ENCODE measurements at regions not wholly inside any gene's neighbourhood (a gene's known extent, or its start where the extent isn't known, plus 50 kb on each side); places are given as distances from the start of the nearest gene placed in this dataset.

GRCh38 chr14:89617481-89618329 is 200.7 kb upstream of the FOXN3 start:
- peak overlapping the region; percentile 90 to 100 (median 96) for H3K4me3 Mint-ChIP-seq

GRCh38 chr14:89616852-89617341 is 199.9 kb upstream of the FOXN3 start:
- Histone ChIP-seq H3K27me3 (ENCODE audit: control insufficient read depth in 2 of 2, insufficient read depth in 2 of 2, low read length in 2 of 2) (no peaks in the 10 kb centered on the region), H3K27ac (ENCODE audit: low read depth, low read length) (peak overlapping the region; percentile 84), H3K4me3 (ENCODE audit: low read length) (peak overlapping the region; percentile 76), H3K4me1 (ENCODE audit: control insufficient read depth in 2 of 2, insufficient read depth in 2 of 2, low read length in 2 of 2) (peaks cover 49 to 62% of the 10 kb centered on the region in 2 donors), H3K9me3 (ENCODE audit: control insufficient read depth in 2 of 3, low read length in 3 of 3) (no peaks in the 10 kb centered on the region), H3K36me3 (ENCODE audit: control insufficient read depth in 2 of 3, insufficient read depth in 3 of 3, low read length in 3 of 3) (peaks cover 0 to 4% (median 0%) of the 10 kb centered on the region in 3 experiments)
- Mint-ChIP-seq H3K27me3 (no peaks in the 10 kb centered on the region), H3K4me1 (peaks cover 44 to 83% (median 73%) of the 10 kb centered on the region in 7 donors), H3K9me3 (no peaks in the 10 kb centered on the region), H3K27ac (peak overlapping the region; percentile 93 to 99 (median 97)), H3K36me3 (peaks cover 0 to 16% (median 3%) of the 10 kb centered on the region in 5 donors), H3K4me3 (peak overlapping the region; percentile 90 to 100 (median 96))
- intact Hi-C loops (cut with micrococcal nuclease): loop anchor here (1.0 to 5.0 kb wide), 10 partner anchors 30 to 780 kb away; partner anchors contain the start of gene CALM1 (in 1 of the 2)
- POLR2A ChIA-PET: interaction anchor here (0.9 to 5.7 kb wide), 5 partner anchors 12 to 107 kb away, joined by 3 to 68 read pairs (median 4); no protein-coding TSS in a partner anchor
- ATAC-seq (peak; percentile 71), DNase-seq (peak in 7 of 9 donors; percentile 24 to 80 (median 60))
- CTCF ChIA-PET: no interaction called here

More at GRCh38 chr14:89617481-89618329, 200.7 kb upstream of the FOXN3 start:
- peaks cover 44 to 82% (median 76%) of the 10 kb centered on the region in 7 donors for H3K4me1 Mint-ChIP-seq
- ChIA-PET POLR2A (interaction anchor here (0.5 to 5.7 kb wide), 16 partner anchors 8 to 577 kb away, joined by 3 to 68 read pairs (median 4); no protein-coding TSS in a partner anchor), CTCF (interaction anchor here (0.8 to 1.1 kb wide), 3 partner anchors 92 to 150 kb away, joined by 3 to 7 read pairs (median 5); no protein-coding TSS in a partner anchor)
- no peaks in the 10 kb centered on the region for H3K27me3 Mint-ChIP-seq
- intact Hi-C loops (cut with micrococcal nuclease): loop anchor here (1.0 to 5.0 kb wide), 13 partner anchors 31 to 1625 kb away; partner anchors contain the start of genes CALM1 (in 1 of the 2), GALC (in 1 of the 2) and TDP1 (in 1 of the 2)
- ATAC-seq: peak; percentile 15
- peaks cover 49 to 59% of the 10 kb centered on the region in 2 donors for H3K4me1 ChIP-seq (ENCODE audit: control insufficient read depth in 2 of 2, insufficient read depth in 2 of 2, low read length in 2 of 2)
- H3K9me3 ChIP-seq (ENCODE audit: control insufficient read depth in 2 of 3, low read length in 3 of 3): no peaks in the 10 kb centered on the region
- no peaks in the 10 kb centered on the region for H3K9me3 Mint-ChIP-seq
- DNase-seq: peak; percentile 20 to 56 (median 42)
- H3K4me3 ChIP-seq (ENCODE audit: low read length): peak overlapping the region; percentile 76
- peaks cover 0 to 14% (median 3%) of the 10 kb centered on the region in 5 donors for H3K36me3 Mint-ChIP-seq
- peaks cover 0 to 4% (median 0%) of the 10 kb centered on the region in 3 experiments for H3K36me3 ChIP-seq (ENCODE audit: control insufficient read depth in 2 of 3, insufficient read depth in 3 of 3, low read length in 3 of 3)
- peak overlapping the region; percentile 84 for H3K27ac ChIP-seq (ENCODE audit: low read depth, low read length)
- peak overlapping the region; percentile 93 to 99 (median 97) for H3K27ac Mint-ChIP-seq
- H3K27me3 ChIP-seq (ENCODE audit: control insufficient read depth in 2 of 2, insufficient read depth in 2 of 2, low read length in 2 of 2): no peaks in the 10 kb centered on the region

- no peak for DNase-seq
- no peaks in the 10 kb centered on the region for H3K9me3 ChIP-seq (ENCODE audit: control insufficient read depth in 2 of 3, low read length in 3 of 3)
- ChIA-PET CTCF (no interaction called here), POLR2A (interaction anchor here (1.0 to 1.7 kb wide), 4 partner anchors 12 to 109 kb away, joined by 3 to 6 read pairs (median 4); no protein-coding TSS in a partner anchor)
- H3K4me1 Mint-ChIP-seq: peaks cover 44 to 83% (median 69%) of the 10 kb centered on the region in 7 donors
- H3K4me3 Mint-ChIP-seq: peak overlapping the region; percentile 90 to 100 (median 96)
- H3K27ac Mint-ChIP-seq: peak overlapping the region; percentile 93 to 99 (median 97)
- no peaks in the 10 kb centered on the region for H3K9me3 Mint-ChIP-seq
- no peak for ATAC-seq
- H3K36me3 Mint-ChIP-seq: peaks cover 0 to 18% (median 3%) of the 10 kb centered on the region in 5 donors
- H3K36me3 ChIP-seq (ENCODE audit: control insufficient read depth in 2 of 3, insufficient read depth in 3 of 3, low read length in 3 of 3): peaks cover 0 to 4% (median 0%) of the 10 kb centered on the region in 3 experiments
- H3K4me1 ChIP-seq (ENCODE audit: control insufficient read depth in 2 of 2, insufficient read depth in 2 of 2, low read length in 2 of 2): peaks cover 46 to 58% of the 10 kb centered on the region in 2 donors
- no peaks in the 10 kb centered on the region for H3K27me3 Mint-ChIP-seq
- peak overlapping the region; percentile 84 for H3K27ac ChIP-seq (ENCODE audit: low read depth, low read length)
- peak overlapping the region; percentile 76 for H3K4me3 ChIP-seq (ENCODE audit: low read length)
- intact Hi-C loops (cut with micrococcal nuclease): loop anchor here (2.0 to 5.0 kb wide), 5 partner anchors 30 to 781 kb away; partner anchors contain the start of gene CALM1 (in 1 of the 2)
- H3K27me3 ChIP-seq (ENCODE audit: control insufficient read depth in 2 of 2, insufficient read depth in 2 of 2, low read length in 2 of 2): no peaks in the 10 kb centered on the region
Measured at GRCh38 chr14:89616425-89616824, 199.4 kb upstream of the FOXN3 start.

GRCh38 chr14:89615421-89615820 is 198.4 kb upstream of the FOXN3 start:
- no peak for ATAC-seq
- Mint-ChIP-seq H3K27ac (peak overlapping the region; percentile 93 to 99 (median 97)), H3K36me3 (peaks cover 4 to 27% (median 9%) of the 10 kb centered on the region in 5 donors), H3K27me3 (no peaks in the 10 kb centered on the region), H3K4me3 (peak overlapping the region; percentile 68 to 100 (median 96)), H3K4me1 (peaks cover 46 to 83% (median 69%) of the 10 kb centered on the region in 7 donors), H3K9me3 (no peaks in the 10 kb centered on the region)
- H3K27ac ChIP-seq (ENCODE audit: low read depth, low read length): peak overlapping the region; percentile 84
- POLR2A ChIA-PET: interaction anchor here (0.7 to 1.7 kb wide), 4 partner anchors 11 to 106 kb away, joined by 3 to 6 read pairs (median 3); no protein-coding TSS in a partner anchor
- H3K9me3 ChIP-seq (ENCODE audit: control insufficient read depth in 2 of 3, low read length in 3 of 3): no peaks in the 10 kb centered on the region
- peaks cover 0 to 4% (median 0%) of the 10 kb centered on the region in 3 experiments for H3K36me3 ChIP-seq (ENCODE audit: control insufficient read depth in 2 of 3, insufficient read depth in 3 of 3, low read length in 3 of 3)
- intact Hi-C loops (cut with micrococcal nuclease): loop anchor here (1.0 to 5.0 kb wide), 5 partner anchors 11 to 782 kb away; partner anchors contain the start of gene CALM1 (in 1 of the 2)
- peaks cover 37 to 50% of the 10 kb centered on the region in 2 donors for H3K4me1 ChIP-seq (ENCODE audit: control insufficient read depth in 2 of 2, insufficient read depth in 2 of 2, low read length in 2 of 2)
- CTCF ChIA-PET: interaction anchor here (0.6 to 2.1 kb wide), 2 partner anchors 105 to 152 kb away, joined by 3 to 6 read pairs; no protein-coding TSS in a partner anchor
- no peak for DNase-seq
- no peak overlapping the region for H3K4me3 ChIP-seq (ENCODE audit: low read length)
- H3K27me3 ChIP-seq (ENCODE audit: control insufficient read depth in 2 of 2, insufficient read depth in 2 of 2, low read length in 2 of 2): no peaks in the 10 kb centered on the region

- CTCF ChIA-PET: interaction anchor here (2.1 kb wide), 1 partner anchor 107 kb away, joined by 6 read pairs; no protein-coding TSS in a partner anchor
- H3K4me3 ChIP-seq (ENCODE audit: low read length): peak overlapping the region; percentile 16
- Mint-ChIP-seq H3K4me3 (peak overlapping the region; percentile 69 to 99 (median 93)), H3K27ac (peak overlapping the region; percentile 58 to 98 (median 93)), H3K9me3 (no peaks in the 10 kb centered on the region), H3K27me3 (no peaks in the 10 kb centered on the region), H3K36me3 (peaks cover 4 to 34% (median 16%) of the 10 kb centered on the region in 5 donors), H3K4me1 (peaks cover 53 to 83% (median 72%) of the 10 kb centered on the region in 7 donors)
- ATAC-seq (no peak), DNase-seq (no peak)
- H3K27me3 ChIP-seq (ENCODE audit: control insufficient read depth in 2 of 2, insufficient read depth in 2 of 2, low read length in 2 of 2): no peaks in the 10 kb centered on the region
- no peaks in the 10 kb centered on the region for H3K9me3 ChIP-seq (ENCODE audit: control insufficient read depth in 2 of 3, low read length in 3 of 3)
- peak overlapping the region; percentile 41 for H3K27ac ChIP-seq (ENCODE audit: low read depth, low read length)
- peaks cover 0 to 4% (median 0%) of the 10 kb centered on the region in 3 experiments for H3K36me3 ChIP-seq (ENCODE audit: control insufficient read depth in 2 of 3, insufficient read depth in 3 of 3, low read length in 3 of 3)
- peaks cover 35 to 46% of the 10 kb centered on the region in 2 donors for H3K4me1 ChIP-seq (ENCODE audit: control insufficient read depth in 2 of 2, insufficient read depth in 2 of 2, low read length in 2 of 2)
- POLR2A ChIA-PET: interaction anchor here (1.3 kb wide), 1 partner anchor 108 kb away, joined by 4 read pairs; no protein-coding TSS in a partner anchor
- intact Hi-C loops (cut with micrococcal nuclease): loop anchor here in 1 of 2 donors (2.0 kb wide), 1 partner anchor 13 kb away; no protein-coding TSS in a partner anchor
Measured at GRCh38 chr14:89614009-89614691, 197.1 kb upstream of the FOXN3 start.

All from naive thymus-derived CD4-positive, alpha-beta T cell (primary cell).